Activated naive CD4-positive, alpha-beta T cell treated with anti-CD3 and anti-CD28 coated beads, Interleukin-2, amount 50 U/mL, for 72 hours (primary cell): ENCODE measurements at regions not wholly inside any gene's neighbourhood (a gene's known extent, or its start where the extent isn't known, plus 50 kb on each side); places are given as distances from the start of the nearest gene placed in this dataset.
"Not testable (repeated sequence)": the region's sequence is repeated elsewhere in the genome, so short reads cannot be mapped to it uniquely, and the experiment has no call there.

Source experiments
- ATAC-seq, 2 donors: fragments of 150-1000 bp; cut with Tn5 transposase; 2 replicates each; pipeline ENCODE4 v1.10.0; 2021; ENCODE audit warnings: mild to moderate bottlenecking in 2 of 2, moderate library complexity in 2 of 2
- DNase-seq, 2 donors: peaks; one replicate each; pipeline ENCODE4 v3.0.0; 2021 to 2022; ENCODE audit warnings: low spot score in 2 of 2
- H3K27ac Mint-ChIP-seq, 2 donors: one replicate each; pipeline ENCODE4 v1.8.0; 2022; ENCODE audit warnings: mild to moderate bottlenecking in 2 of 2, mixed read lengths in 2 of 2
- H3K36me3 Mint-ChIP-seq, 2 donors: one replicate each; pipeline ENCODE4 v1.8.0; 2022; ENCODE audit warnings: mixed read lengths in 2 of 2
- H3K9me3 Mint-ChIP-seq, 2 donors: one replicate each; pipeline ENCODE4 v1.8.0; 2022; ENCODE audit warnings: mixed read lengths in 2 of 2

- ATAC-seq, result no peak
These were observed 620.6 kb downstream of the BCOR start for GRCh38 chrX:39477031-39477761.

GRCh38 chrX:39477762-39478120 lies 620.0 kb downstream of the BCOR start:
- H3K9me3 Mint-ChIP-seq, result no peaks in the 10 kb centered on the region
- DNase-seq, result no peak
- ATAC-seq, result peak; percentile 43 to 53
- H3K27ac Mint-ChIP-seq, result no peak overlapping the region
- H3K36me3 Mint-ChIP-seq, result no peaks in the 10 kb centered on the region

More at GRCh38 chrX:39477031-39477761, 620.6 kb downstream of the BCOR start:
- Mint-ChIP-seq H3K27ac (no peak overlapping the region), H3K9me3 (no peaks in the 10 kb centered on the region), H3K36me3 (no peaks in the 10 kb centered on the region)
- DNase-seq, result no peak

GRCh38 chrX:39479856-39480255 lies 617.9 kb downstream of the BCOR start:
- H3K36me3 Mint-ChIP-seq, result no peaks in the 10 kb centered on the region
- H3K27ac Mint-ChIP-seq, result no peak overlapping the region
- ATAC-seq, result no peak
- no peaks in the 10 kb centered on the region for H3K9me3 Mint-ChIP-seq
- DNase-seq, result no peak

- no peak for DNase-seq
- no peak overlapping the region for H3K27ac Mint-ChIP-seq
- no peaks in the 10 kb centered on the region for H3K9me3 Mint-ChIP-seq
- H3K36me3 Mint-ChIP-seq, result no peaks in the 10 kb centered on the region
- ATAC-seq, result no peak
These were observed 616.8 kb downstream of the BCOR start for GRCh38 chrX:39480963-39481362.

- no peak overlapping the region for H3K27ac Mint-ChIP-seq
- no peak for ATAC-seq
- no peaks in the 10 kb centered on the region for H3K9me3 Mint-ChIP-seq
- DNase-seq, result no peak
- H3K36me3 Mint-ChIP-seq, result no peaks in the 10 kb centered on the region
These were observed 616.1 kb downstream of the BCOR start for GRCh38 chrX:39481621-39482020.

GRCh38 chrX:39484159-39485068 lies 613.3 kb downstream of the BCOR start:
- no peak overlapping the region for H3K27ac Mint-ChIP-seq
- ATAC-seq, result no peak
- no peaks in the 10 kb centered on the region for H3K9me3 Mint-ChIP-seq
- no peak for DNase-seq
- H3K36me3 Mint-ChIP-seq, result no peaks in the 10 kb centered on the region

GRCh38 chrX:39487166-39487968 lies 610.4 kb downstream of the BCOR start:
- ATAC-seq (no peak), DNase-seq (no peak)
- Mint-ChIP-seq H3K27ac (no peak overlapping the region), H3K36me3 (no peaks in the 10 kb centered on the region), H3K9me3 (no peaks in the 10 kb centered on the region)

- no peak overlapping the region for H3K27ac Mint-ChIP-seq
- no peak for ATAC-seq
These were observed 609.8 kb downstream of the BCOR start for GRCh38 chrX:39487969-39488330.

GRCh38 chrX:39491548-39492297 lies 606.0 kb downstream of the BCOR start:
- H3K9me3 Mint-ChIP-seq, result no peaks in the 10 kb centered on the region
- H3K36me3 Mint-ChIP-seq, result no peaks in the 10 kb centered on the region
- ATAC-seq (peak; percentile 76), DNase-seq (peak in 1 of 2 donors; percentile 11)
- H3K27ac Mint-ChIP-seq, result peak overlapping the region in 1 of 2 donors; percentile 82

More at GRCh38 chrX:39487969-39488330, 609.8 kb downstream of the BCOR start:
- no peaks in the 10 kb centered on the region for H3K9me3 Mint-ChIP-seq
- no peak for DNase-seq
- H3K36me3 Mint-ChIP-seq, result no peaks in the 10 kb centered on the region

- no peaks in the 10 kb centered on the region for H3K36me3 Mint-ChIP-seq
- H3K9me3 Mint-ChIP-seq, result no peaks in the 10 kb centered on the region
- DNase-seq (no peak), ATAC-seq (peak in 1 of 2 donors; percentile 35)
- no peak overlapping the region for H3K27ac Mint-ChIP-seq
These were observed 605.1 kb downstream of the BCOR start for GRCh38 chrX:39492497-39493162.

GRCh38 chrX:39493168-39493567 lies 604.6 kb downstream of the BCOR start:
- DNase-seq (no peak), ATAC-seq (peak in 1 of 2 donors; percentile 43)
- Mint-ChIP-seq H3K27ac (no peak overlapping the region), H3K9me3 (no peaks in the 10 kb centered on the region), H3K36me3 (no peaks in the 10 kb centered on the region)

GRCh38 chrX:39497117-39497516 lies 600.6 kb downstream of the BCOR start:
- H3K27ac Mint-ChIP-seq, DNase-seq, ATAC-seq, H3K36me3 Mint-ChIP-seq, H3K9me3 Mint-ChIP-seq: not testable (repeated sequence)

- Mint-ChIP-seq H3K36me3 (no peaks in the 10 kb centered on the region), H3K9me3 (no peaks in the 10 kb centered on the region), H3K27ac (no peak overlapping the region)
- no peak for ATAC-seq
- DNase-seq, result no peak
These were observed 600.0 kb downstream of the BCOR start for GRCh38 chrX:39497702-39498265.

GRCh38 chrX:39499996-39500395 lies 597.8 kb downstream of the BCOR start:
- ATAC-seq, result peak; percentile 63 to 75
- DNase-seq, result no peak
- no peaks in the 10 kb centered on the region for H3K9me3 Mint-ChIP-seq
- H3K27ac Mint-ChIP-seq, result no peak overlapping the region
- H3K36me3 Mint-ChIP-seq, result no peaks in the 10 kb centered on the region

- DNase-seq (no peak), ATAC-seq (no peak)
- H3K27ac Mint-ChIP-seq, result no peak overlapping the region
- H3K9me3 Mint-ChIP-seq, result no peaks in the 10 kb centered on the region
- no peaks in the 10 kb centered on the region for H3K36me3 Mint-ChIP-seq
These were observed 595.9 kb downstream of the BCOR start for GRCh38 chrX:39501822-39502221.

GRCh38 chrX:39502486-39502885 lies 595.3 kb downstream of the BCOR start:
- no peak for DNase-seq
- Mint-ChIP-seq H3K9me3 (no peaks in the 10 kb centered on the region), H3K27ac (no peak overlapping the region), H3K36me3 (no peaks in the 10 kb centered on the region)
- no peak for ATAC-seq
